ENCODE measurements at regions not wholly inside any gene's neighbourhood (a gene's known extent, or its start where the extent isn't known, plus 50 kb on each side); places are given as distances from the start of the nearest gene placed in this dataset.
"Not testable (repeated sequence)": the region's sequence is repeated elsewhere in the genome, so short reads cannot be mapped to it uniquely, and the experiment has no call there.

- ChIA-PET CTCF (no interaction called here), POLR2A (no interaction called here)
- Mint-ChIP-seq H3K4me3 (no peak overlapping the region), H3K4me1 (no peaks in the 10 kb centered on the region), H3K27me3 (peaks cover 5% of the 10 kb centered on the region), H3K27ac (no peak overlapping the region), H3K9me3 (ENCODE audit: insufficient read depth) (no peaks in the 10 kb centered on the region)
- no peak for TF ChIP-seq EZH2 (IDR thresholded peaks at IDR 0.05; ENCODE audit: borderline replicate concordance, insufficient read depth, low read depth, low read length, poor library complexity, severe bottlenecking)
- TF ChIP-seq, protein P1, sequence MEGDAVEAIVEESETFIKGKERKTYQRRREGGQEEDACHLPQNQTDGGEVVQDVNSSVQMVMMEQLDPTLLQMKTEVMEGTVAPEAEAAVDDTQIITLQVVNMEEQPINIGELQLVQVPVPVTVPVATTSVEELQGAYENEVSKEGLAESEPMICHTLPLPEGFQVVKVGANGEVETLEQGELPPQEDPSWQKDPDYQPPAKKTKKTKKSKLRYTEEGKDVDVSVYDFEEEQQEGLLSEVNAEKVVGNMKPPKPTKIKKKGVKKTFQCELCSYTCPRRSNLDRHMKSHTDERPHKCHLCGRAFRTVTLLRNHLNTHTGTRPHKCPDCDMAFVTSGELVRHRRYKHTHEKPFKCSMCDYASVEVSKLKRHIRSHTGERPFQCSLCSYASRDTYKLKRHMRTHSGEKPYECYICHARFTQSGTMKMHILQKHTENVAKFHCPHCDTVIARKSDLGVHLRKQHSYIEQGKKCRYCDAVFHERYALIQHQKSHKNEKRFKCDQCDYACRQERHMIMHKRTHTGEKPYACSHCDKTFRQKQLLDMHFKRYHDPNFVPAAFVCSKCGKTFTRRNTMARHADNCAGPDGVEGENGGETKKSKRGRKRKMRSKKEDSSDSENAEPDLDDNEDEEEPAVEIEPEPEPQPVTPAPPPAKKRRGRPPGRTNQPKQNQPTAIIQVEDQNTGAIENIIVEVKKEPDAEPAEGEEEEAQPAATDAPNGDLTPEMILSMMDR (IDR thresholded peaks at IDR 0.05), result no peak
- Histone ChIP-seq H3K9ac (ENCODE audit: low read length) (no peak overlapping the region), H3K4me1 (ENCODE audit: control insufficient read depth in 2 of 2, insufficient read depth in 2 of 2, low read length in 2 of 2) (no peaks in the 10 kb centered on the region), H3K27ac (ENCODE audit: low read length in 2 of 2) (no peak overlapping the region), H3K79me2 (ENCODE audit: control insufficient read depth, insufficient read depth, low read length) (no peaks in the 10 kb centered on the region), H3K27me3 (replicated peaks in 1 of 4; ENCODE audit: control extremely low read depth in 1 of 4, control insufficient read depth in 3 of 4, insufficient read depth in 4 of 4, low read length in 3 of 4) (no peaks in the 10 kb centered on the region), H3K36me3 (replicated peaks in 1 of 2; ENCODE audit: control extremely low read depth in 1 of 2, control insufficient read depth in 1 of 2, extremely low read depth in 1 of 2, insufficient read depth in 2 of 2, low read length in 1 of 2) (no peaks in the 10 kb centered on the region), H3K9me3 (ENCODE audit: control extremely low read depth in 1 of 3, control insufficient read depth in 2 of 3, insufficient read depth in 1 of 3, low read length in 2 of 3) (peaks cover 0 to 10% (median 2%) of the 10 kb centered on the region in 3 donors), H3K4me2 (replicated peaks; ENCODE audit: low read depth, low read length, poor library complexity, severe bottlenecking) (no peak overlapping the region), H2AFZ (ENCODE audit: insufficient read depth, low read depth, low read length, poor library complexity, severe bottlenecking) (no peak overlapping the region), H4K20me1 (ENCODE audit: control insufficient read depth, insufficient read depth, low read length, poor library complexity, severe bottlenecking) (no peaks in the 10 kb centered on the region), H3K4me3 (ENCODE audit: control extremely low read depth in 1 of 5, extremely low read depth in 1 of 5, insufficient read depth in 1 of 5, low read depth in 2 of 5, low read length in 4 of 5) (no peak overlapping the region)
- WGBS (ENCODE audit: insufficient coverage), result no CpG with 5 or more reads among the region's 1 CpG
- intact Hi-C loops (cut with micrococcal nuclease), result no loop called here
- DNase-seq (no peak), ATAC-seq (ENCODE audit: low read depth) (no peak)
Measured at GRCh38 chr14:58994130-58994529, 194.3 kb upstream of the DAAM1 start.

DNA sequence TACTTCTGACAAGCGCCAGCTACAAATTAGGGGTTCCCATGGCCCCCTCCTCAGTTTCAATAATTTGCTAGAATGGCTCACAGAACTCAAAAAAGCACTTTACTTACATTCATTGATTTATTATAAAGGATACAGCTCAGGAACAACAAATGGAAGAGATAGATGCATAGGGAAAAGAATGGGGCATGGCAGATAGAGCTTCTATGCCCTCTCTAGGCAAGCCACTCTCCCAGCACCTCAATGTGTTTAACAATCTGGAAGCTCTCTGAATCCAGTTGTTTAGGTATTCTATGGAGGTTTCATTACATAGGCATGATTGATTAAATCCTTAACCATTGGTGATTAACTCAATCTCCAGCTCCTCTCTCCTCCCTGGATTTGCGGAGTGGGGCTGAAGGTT is 184.5 kb upstream of the DAAM1 start:
- peaks cover 17% of the 10 kb centered on the region for H3K27me3 Mint-ChIP-seq
- CTCF ChIA-PET, result no interaction called here
- no peak for ATAC-seq (ENCODE audit: low read depth)
- H3K9me3 Mint-ChIP-seq (ENCODE audit: insufficient read depth), result peaks cover 4% of the 10 kb centered on the region
- H4K20me1 ChIP-seq (ENCODE audit: control insufficient read depth, insufficient read depth, low read length, poor library complexity, severe bottlenecking), result no peaks in the 10 kb centered on the region
- no peak overlapping the region for H3K4me3 ChIP-seq (ENCODE audit: control extremely low read depth in 1 of 5, extremely low read depth in 1 of 5, insufficient read depth in 1 of 5, low read depth in 2 of 5, low read length in 4 of 5)
- H3K4me3 Mint-ChIP-seq, result no peak overlapping the region
- intact Hi-C loops (cut with micrococcal nuclease), result no loop called here
- H3K9ac ChIP-seq (ENCODE audit: low read length), result no peak overlapping the region
- DNase-seq, result no peak
- no peak for TF ChIP-seq EZH2 (IDR thresholded peaks at IDR 0.05; ENCODE audit: borderline replicate concordance, insufficient read depth, low read depth, low read length, poor library complexity, severe bottlenecking)
- TF ChIP-seq, protein P1 (IDR thresholded peaks at IDR 0.05), result no peak
- H3K4me1 Mint-ChIP-seq, result no peaks in the 10 kb centered on the region
- no peak overlapping the region for H3K27ac ChIP-seq (ENCODE audit: low read length in 2 of 2)
- no peaks in the 10 kb centered on the region for H3K9me3 ChIP-seq (ENCODE audit: control extremely low read depth in 1 of 3, control insufficient read depth in 2 of 3, insufficient read depth in 1 of 3, low read length in 2 of 3)
- H3K27ac Mint-ChIP-seq, result no peak overlapping the region
- H3K27me3 ChIP-seq (replicated peaks in 1 of 4; ENCODE audit: control extremely low read depth in 1 of 4, control insufficient read depth in 3 of 4, insufficient read depth in 4 of 4, low read length in 3 of 4), result no peaks in the 10 kb centered on the region
- no peaks in the 10 kb centered on the region for H3K36me3 ChIP-seq (replicated peaks in 1 of 2; ENCODE audit: control extremely low read depth in 1 of 2, control insufficient read depth in 1 of 2, extremely low read depth in 1 of 2, insufficient read depth in 2 of 2, low read length in 1 of 2)
- H3K79me2 ChIP-seq (ENCODE audit: control insufficient read depth, insufficient read depth, low read length), result no peaks in the 10 kb centered on the region
- H2AFZ ChIP-seq (ENCODE audit: insufficient read depth, low read depth, low read length, poor library complexity, severe bottlenecking), result no peak overlapping the region
- POLR2A ChIA-PET, result no interaction called here
- no peaks in the 10 kb centered on the region for H3K4me1 ChIP-seq (ENCODE audit: control insufficient read depth in 2 of 2, insufficient read depth in 2 of 2, low read length in 2 of 2)
- no peak overlapping the region for H3K4me2 ChIP-seq (replicated peaks; ENCODE audit: low read depth, low read length, poor library complexity, severe bottlenecking)
- whole genome bisulfite sequencing (ENCODE audit: insufficient coverage), result no CpG with 5 or more reads among the region's 2 CpGs

DNA sequence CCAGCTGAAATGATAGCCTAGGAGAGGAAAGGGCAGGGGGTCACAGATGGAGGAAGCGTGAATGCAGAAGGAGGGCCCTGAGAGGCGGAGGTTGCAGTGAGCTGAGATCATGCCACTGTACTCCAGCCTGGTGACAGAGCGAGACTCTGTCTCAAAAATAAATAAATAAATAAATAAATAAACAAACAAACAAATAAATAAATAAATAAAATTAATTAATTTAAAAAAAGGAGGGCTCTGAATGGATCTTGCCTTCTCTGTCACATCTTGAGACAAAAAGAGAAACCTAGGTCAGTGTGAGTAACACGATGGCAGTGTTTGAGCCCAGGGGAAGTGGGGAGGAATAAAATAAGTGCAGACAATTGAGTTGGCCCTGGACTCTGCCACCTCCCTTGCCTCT is 182.3 kb upstream of the DAAM1 start:
- ATAC-seq (ENCODE audit: low read depth); H3K9ac ChIP-seq (ENCODE audit: low read length); DNase-seq; H3K27me3 ChIP-seq (replicated peaks in 1 of 4; ENCODE audit: control extremely low read depth in 1 of 4, control insufficient read depth in 3 of 4, insufficient read depth in 4 of 4, low read length in 3 of 4); H3K9me3 Mint-ChIP-seq (ENCODE audit: insufficient read depth); H3K4me1 Mint-ChIP-seq; H3K4me2 ChIP-seq (replicated peaks; ENCODE audit: low read depth, low read length, poor library complexity, severe bottlenecking); H3K27ac Mint-ChIP-seq; H3K4me3 Mint-ChIP-seq; H3K4me3 ChIP-seq (ENCODE audit: control extremely low read depth in 1 of 5, extremely low read depth in 1 of 5, insufficient read depth in 1 of 5, low read depth in 2 of 5, low read length in 4 of 5); H3K4me1 ChIP-seq (ENCODE audit: control insufficient read depth in 2 of 2, insufficient read depth in 2 of 2, low read length in 2 of 2); H4K20me1 ChIP-seq (ENCODE audit: control insufficient read depth, insufficient read depth, low read length, poor library complexity, severe bottlenecking); H3K79me2 ChIP-seq (ENCODE audit: control insufficient read depth, insufficient read depth, low read length); H3K9me3 ChIP-seq (ENCODE audit: control extremely low read depth in 1 of 3, control insufficient read depth in 2 of 3, insufficient read depth in 1 of 3, low read length in 2 of 3); intact Hi-C loops (cut with micrococcal nuclease); H2AFZ ChIP-seq (ENCODE audit: insufficient read depth, low read depth, low read length, poor library complexity, severe bottlenecking); H3K27ac ChIP-seq (ENCODE audit: low read length in 2 of 2); POLR2A ChIA-PET; H3K36me3 ChIP-seq (replicated peaks in 1 of 2; ENCODE audit: control extremely low read depth in 1 of 2, control insufficient read depth in 1 of 2, extremely low read depth in 1 of 2, insufficient read depth in 2 of 2, low read length in 1 of 2); CTCF ChIA-PET: not testable (repeated sequence)
- WGBS (ENCODE audit: insufficient coverage), result no CpG with 5 or more reads among the region's 4 CpGs
- H3K27me3 Mint-ChIP-seq, result peaks cover 15% of the 10 kb centered on the region

Measured in B cell (primary cell).